C4-2B (cell line): ENCODE measurements at regions not wholly inside any gene's neighbourhood (a gene's known extent, or its start where the extent isn't known, plus 50 kb on each side); places are given as distances from the start of the nearest gene placed in this dataset.

Experiments
- H3K27ac ChIP-seq: fragments of 450-650 bp; 2 replicates; pipeline ENCODE4 v1.5.1; 2017
- ZFX ChIP-seq: fragments of 450-650 bp; IDR thresholded peaks from 2 replicates; pipeline ENCODE4 v1.6.1; 2017
- TF ChIP-seq, protein P1 (sequence below): fragments of 450-650 bp; conservative IDR thresholded peaks from 2 replicates; pipeline ENCODE4 v1.5.1; 2017; ENCODE audit warnings: mild to moderate bottlenecking

DNA sequence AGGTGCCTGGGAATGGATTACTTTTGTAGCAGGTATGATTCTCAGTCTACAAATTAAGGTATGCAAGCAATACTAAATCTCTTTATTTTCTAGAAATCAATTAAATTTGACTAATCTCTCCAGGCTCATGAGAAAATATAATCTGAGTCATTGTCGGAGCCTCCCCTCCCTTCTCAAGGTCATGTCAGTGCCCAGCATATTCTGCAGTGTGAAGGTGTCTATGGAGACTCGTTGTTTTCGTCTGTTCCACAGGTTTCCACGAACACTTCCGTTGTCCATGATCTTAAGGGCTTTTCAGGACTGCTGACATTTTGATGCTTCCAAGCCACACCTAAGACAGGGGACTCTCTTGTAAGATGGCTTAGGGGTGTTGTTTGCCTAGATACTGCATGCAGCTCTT lies 56.6 kb upstream of the SCOC start:
- TF ChIP-seq ZFX = no peak
- TF ChIP-seq, protein P1, sequence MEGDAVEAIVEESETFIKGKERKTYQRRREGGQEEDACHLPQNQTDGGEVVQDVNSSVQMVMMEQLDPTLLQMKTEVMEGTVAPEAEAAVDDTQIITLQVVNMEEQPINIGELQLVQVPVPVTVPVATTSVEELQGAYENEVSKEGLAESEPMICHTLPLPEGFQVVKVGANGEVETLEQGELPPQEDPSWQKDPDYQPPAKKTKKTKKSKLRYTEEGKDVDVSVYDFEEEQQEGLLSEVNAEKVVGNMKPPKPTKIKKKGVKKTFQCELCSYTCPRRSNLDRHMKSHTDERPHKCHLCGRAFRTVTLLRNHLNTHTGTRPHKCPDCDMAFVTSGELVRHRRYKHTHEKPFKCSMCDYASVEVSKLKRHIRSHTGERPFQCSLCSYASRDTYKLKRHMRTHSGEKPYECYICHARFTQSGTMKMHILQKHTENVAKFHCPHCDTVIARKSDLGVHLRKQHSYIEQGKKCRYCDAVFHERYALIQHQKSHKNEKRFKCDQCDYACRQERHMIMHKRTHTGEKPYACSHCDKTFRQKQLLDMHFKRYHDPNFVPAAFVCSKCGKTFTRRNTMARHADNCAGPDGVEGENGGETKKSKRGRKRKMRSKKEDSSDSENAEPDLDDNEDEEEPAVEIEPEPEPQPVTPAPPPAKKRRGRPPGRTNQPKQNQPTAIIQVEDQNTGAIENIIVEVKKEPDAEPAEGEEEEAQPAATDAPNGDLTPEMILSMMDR = no peak
- no peak overlapping the region for H3K27ac ChIP-seq

DNA sequence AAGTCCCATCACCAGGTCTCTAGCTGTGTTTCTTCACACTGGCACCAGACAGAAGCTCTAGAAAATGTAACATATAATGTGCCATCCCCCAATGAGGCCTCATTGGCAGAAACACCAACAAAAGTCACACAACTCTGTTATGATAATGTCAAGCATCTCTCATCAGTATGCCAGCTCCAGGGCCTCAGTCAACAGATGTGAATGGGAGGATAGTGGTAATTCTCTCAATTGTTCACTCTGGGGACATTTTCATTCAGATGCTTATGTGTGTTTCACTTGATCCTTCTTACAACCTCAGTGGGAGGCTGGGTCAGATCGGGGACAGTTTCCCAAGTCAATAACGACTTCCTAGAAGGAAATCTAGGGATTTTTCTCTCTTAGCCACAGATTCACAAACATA lies 57.5 kb upstream of the SCOC start:
- no peak overlapping the region for H3K27ac ChIP-seq
- TF ChIP-seq ZFX = no peak
- TF ChIP-seq, protein P1 = no peak

DNA sequence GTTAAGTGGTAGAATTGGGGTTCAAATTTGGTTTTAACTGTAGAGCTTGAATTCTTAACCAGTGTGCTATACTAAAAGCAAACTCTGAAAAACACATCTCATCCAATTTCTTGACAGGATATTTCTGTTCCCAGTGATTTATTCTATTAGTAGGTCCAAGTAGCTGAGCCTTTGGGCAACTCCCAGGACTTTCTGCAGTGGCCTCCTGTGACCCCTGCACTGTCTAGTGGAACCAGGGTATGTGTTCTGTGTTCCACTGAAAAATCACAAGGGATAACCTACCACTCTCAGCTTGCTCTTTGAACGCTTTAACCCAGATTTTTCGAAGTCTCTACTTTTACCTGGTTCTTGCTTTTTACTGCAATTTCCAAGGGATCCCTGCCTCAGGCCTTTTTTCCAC lies 58.0 kb upstream of the SCOC start:
- TF ChIP-seq, protein P1 = no peak
- no peak for TF ChIP-seq ZFX

DNA sequence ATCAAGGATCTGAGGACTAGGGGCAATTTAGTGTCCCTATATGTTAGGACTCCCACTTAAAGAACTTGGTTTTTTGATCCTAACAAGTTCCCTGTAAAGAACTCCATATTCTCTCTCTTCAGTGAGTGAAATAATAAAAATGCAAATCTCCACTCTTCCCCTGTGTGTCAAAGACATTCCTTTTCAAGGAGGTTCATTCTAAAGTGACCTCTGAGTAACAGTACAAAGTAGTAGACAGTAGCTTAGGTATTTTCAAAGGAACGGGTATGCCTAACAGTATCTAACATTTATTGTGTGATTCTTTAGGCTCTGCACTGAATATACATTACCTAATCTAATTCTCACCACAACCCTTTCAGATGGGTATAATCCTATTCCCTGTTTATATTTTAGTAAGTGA lies 58.4 kb upstream of the SCOC start:
- TF ChIP-seq ZFX = no peak
- TF ChIP-seq, protein P1 = no peak
- no peak overlapping the region for H3K27ac ChIP-seq

More for the DNA sequence above, 58.0 kb upstream of the SCOC start:
- H3K27ac ChIP-seq = no peak overlapping the region

DNA sequence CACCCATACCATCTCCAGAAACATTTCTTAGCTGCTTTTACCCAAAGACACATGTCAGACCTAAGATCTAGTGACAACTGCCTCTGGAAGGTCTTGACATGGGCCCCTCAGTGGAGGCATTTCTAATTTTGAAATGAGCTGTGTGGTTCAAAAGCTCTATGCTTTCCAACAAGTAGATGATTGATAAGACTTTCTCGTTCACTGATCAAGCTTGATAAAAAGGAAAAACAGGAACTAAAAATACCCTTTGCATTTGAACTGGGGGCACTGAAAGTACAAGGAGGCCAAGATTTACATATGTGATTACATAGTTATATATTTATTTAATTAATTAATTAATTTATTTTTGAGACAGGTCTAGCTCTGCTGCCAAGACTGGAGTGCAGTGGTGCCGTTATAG lies 61.3 kb upstream of the SCOC start:
- no peak overlapping the region for H3K27ac ChIP-seq
- TF ChIP-seq, protein P1 = no peak
- TF ChIP-seq ZFX = no peak

DNA sequence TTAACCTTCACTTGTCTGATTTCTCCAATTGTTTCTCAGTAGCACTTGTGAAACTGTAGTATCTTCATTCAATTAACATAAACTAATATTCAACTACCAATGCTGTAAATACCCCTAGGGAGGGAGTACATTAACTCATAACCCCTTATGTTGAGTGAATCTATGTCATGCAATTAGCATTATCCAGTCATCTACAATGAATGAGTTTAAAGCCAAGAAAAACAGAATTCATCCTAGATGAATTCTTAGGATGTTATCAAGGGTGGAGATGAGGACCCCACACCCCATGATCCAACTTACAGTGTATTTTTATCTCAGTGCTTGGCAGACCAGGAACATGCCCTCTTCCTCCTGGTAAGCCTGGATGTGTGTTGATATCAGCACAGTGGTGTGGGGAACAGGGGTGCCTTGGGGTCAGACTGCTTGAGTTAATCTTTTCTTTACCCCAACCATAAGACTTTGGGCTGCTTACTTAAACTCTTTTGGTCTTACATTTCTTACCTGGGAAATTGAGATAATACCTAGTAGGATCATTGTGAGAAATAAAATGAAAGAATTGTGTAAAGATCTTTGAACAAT lies 62.1 kb upstream of the SCOC start:
- no peak overlapping the region for H3K27ac ChIP-seq
- TF ChIP-seq, protein P1 = no peak
- TF ChIP-seq ZFX = no peak

DNA sequence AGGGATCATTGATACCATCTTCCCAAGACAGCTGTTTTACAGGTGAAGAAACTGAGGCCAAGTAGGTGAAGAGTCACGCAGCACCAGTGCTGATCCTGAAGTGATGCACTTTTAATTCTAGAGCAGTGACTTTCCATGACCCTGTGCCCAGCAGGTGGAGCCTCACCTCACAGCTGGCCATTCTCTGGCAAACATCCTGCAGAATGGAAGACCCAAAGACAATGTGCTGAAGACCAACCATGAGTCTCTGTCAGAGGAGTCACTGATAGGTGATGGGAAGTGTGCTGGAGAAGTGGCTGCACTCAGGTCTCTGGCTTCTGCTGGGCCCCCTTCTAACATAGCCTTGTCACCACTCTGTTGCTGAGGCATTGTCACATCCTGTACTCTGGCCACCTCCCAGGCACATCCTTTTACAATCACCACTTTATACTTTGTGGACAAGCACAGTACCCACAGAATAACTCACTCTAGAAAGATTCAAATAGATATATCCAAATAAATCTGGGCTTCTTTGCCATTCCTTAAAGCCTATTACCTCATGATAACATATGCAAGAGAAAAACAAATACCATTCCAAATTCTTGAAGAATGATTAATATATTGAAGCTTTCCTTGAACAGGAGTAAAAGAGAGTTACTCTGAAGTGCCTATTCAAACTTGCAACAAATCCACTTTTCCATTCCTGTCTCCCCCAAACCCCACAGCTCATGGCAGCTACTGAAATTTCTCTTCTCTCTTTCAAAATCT lies 64.1 kb upstream of the SCOC start:
- no peak overlapping the region for H3K27ac ChIP-seq
- TF ChIP-seq, protein P1 = no peak
- TF ChIP-seq ZFX = no peak
